ENCODE measurements at regions not wholly inside any gene's neighbourhood (a gene's known extent, or its start where the extent isn't known, plus 50 kb on each side); places are given as distances from the start of the nearest gene placed in this dataset.
"Not testable (repeated sequence)": the region's sequence is repeated elsewhere in the genome, so short reads cannot be mapped to it uniquely, and the experiment has no call there.

DNA sequence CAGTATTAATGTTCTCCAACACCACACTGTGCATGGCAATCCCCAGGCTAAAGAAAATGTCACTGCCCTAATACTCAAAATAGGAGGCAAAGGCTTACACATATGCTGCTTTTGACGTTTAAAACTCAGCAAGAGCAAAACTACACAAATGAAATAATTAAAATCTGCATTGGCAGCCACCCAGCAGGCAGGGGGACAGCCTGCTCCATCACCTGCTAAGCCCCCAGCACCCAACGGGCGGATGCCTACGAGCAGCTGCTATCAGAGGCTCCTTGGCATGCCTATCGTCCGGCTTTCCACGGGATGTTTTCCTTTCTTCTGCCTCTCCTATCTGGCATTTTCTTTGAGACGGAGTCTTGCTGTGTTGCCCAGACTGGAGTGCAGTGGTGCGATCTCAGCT is 337.5 kb downstream of the SOX9 start:
- DNase-seq = no peak

DNA sequence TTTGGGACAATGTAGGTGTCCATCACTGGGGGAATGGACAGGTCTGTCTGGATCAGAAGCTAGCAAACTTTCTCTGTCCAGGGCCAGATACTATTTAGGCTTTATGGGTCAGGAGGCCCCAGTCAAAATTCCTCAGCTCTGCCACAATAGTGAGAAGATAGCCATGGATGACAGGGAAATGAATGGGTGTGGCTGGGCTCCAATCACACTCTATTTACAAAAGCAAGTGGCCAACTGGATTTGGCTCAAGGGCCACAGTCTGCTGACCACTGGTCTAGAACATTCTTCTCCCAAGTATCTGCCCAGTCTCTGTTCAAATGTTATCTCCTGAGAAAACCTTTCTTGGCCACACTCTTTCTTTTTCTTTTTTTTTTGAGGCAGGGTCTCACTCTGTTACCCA is 339.9 kb downstream of the SOX9 start:
- no peak for DNase-seq

DNA sequence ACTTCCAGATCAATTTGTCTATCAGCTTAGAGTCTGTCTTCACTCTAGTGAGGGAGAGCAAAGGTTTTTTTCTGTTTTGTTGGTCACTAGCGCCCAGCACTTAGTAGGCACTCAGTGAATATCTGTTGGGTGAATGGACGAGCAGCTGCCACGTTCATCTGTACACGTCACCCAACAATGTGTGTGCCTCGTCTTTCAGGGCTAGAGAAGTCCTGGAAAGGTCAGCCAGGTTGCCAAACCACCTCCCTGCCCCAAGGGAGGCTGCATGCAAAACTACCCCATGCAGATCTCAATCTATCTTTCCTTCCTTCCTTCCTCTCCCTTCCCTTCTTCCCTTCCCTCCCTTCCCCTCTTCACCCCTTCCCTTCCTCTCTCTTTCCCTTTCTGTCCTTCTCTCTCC is 340.9 kb downstream of the SOX9 start:
- DNase-seq = no peak

DNA sequence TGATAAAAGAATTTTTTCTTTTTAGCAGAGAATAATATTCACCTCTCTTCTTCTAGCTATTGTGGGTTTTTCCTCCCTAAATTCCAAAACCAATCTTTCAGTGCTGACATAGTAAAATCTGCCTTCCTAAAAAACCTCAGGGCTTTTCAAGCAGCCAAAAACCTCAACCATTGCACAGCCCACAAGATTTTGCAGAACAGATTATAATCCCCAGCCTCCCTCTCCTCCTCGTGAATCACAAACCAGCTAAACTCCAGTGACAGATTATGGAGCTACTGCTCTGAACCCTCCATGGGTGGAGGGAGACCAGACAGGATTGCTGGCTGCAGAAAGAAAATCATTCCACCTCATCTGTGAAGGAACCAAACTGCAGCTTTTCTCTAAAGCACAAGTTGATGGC is 341.6 kb downstream of the SOX9 start:
- no peak for DNase-seq

DNA sequence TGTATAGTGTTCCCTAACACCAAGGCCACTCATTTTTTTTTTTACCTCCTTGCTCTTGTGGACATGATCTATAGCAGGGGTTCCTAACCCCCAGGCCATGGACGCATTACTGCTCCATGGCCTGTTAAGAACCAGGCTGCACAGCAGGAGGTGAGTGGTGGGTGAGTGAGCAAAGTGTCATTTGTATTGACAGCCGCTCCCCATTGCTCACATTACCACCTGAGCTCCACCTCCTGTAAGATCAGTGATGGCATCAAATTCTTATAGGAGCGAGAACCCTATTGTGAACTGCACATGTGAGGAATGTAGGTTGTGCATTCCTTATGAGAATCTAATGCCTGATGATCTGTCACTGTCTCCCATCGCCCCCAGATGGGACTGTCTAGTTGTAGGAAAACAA is 342.0 kb downstream of the SOX9 start:
- DNase-seq = no peak

DNA sequence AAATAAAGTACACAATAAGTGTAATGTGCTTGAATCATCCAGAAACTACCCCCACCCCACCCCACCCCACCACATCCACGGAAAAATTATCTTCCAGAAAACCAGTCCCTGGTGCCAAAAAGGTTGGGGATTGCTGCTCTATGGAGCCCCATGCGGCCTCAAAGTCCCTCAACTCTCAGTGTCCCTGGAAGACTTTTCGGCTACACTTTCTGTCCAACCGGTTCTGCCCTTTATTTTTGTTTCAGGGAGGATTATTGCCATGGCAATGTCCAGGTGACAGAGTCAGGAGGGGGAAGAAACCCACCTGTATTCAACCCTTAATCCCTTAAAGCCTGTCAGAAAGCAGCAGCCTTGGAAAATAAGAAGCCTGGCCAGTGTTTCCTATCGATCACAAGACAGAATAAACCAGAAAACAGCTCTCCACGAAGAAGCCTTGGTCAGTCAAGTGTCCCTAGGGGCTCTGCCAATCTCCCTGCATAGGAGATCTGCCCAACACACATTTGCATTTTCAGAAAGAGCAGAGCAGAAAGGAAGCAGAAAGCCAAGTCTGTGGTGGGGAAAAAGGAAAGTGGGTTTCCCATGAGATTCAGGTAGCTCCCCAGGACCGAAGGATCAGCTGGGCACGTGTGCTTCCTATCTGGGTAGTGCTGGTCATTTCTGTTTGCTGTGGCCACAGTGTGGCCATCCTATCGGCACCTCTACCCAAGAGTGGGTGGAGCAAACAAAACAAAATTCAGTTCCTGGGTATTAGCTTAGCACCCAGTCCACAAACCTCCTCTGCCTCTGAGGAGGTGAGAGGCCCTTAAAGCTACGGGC is 342.7 kb downstream of the SOX9 start:
- DNase-seq = no peak

DNA sequence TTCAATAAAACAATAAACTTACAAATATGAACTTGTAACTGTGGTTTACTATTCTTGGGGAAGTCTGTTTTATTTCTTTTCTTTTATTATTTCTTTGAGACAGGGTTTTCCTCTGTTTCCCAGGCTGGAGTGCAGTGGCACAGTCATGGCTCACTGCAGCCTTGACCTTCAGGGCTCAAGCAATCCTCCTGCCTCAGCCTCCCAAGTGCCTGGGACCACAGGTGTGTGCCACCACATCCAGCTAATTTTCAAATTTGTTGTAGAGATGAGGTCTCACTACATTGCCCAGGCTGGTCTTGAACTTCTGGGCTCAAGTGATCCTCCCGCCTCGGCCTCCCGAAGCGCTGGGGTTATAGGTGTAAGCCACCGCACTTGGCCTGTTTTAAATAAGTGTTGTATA is 343.4 kb downstream of the SOX9 start:
- not testable (repeated sequence) for DNase-seq

DNA sequence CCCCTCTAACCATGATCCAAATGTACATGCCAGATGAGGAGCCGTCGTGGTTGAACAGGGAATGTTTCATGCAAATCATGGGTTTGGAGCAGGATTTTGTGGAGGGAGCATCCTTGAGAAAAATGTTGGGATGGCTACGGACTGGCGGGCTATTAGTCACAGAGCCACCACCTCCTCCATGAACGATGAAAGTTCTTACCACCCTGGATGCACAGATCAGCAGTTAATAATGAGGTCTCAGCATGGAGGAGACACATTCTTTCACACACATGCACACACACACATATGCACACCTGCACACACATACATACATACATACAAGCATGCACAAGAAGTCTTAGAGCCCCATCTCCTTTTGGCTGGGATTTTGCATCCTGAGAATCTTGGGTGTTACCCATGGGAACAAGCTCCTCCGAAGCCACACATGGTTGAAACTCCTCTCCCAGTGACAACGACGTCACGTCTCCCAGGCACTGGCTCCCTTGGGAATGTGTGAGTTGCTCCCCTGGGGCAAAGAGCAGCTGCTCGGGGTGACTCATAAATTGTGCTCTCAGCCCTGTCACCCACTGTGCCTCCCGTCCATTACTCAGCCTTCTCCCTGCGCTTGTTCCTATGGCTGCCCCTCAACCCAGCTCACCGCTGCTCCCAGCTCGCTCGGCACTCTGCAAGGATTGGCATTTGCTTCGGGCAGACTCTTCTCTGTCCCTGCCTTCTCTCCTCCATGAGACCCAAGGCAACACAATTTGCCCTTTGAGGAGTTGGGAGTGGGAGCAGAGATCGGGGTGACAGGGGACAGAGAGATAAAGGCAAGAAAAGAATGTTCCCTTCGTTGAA is 344.6 kb downstream of the SOX9 start:
- DNase-seq = no peak

DNA sequence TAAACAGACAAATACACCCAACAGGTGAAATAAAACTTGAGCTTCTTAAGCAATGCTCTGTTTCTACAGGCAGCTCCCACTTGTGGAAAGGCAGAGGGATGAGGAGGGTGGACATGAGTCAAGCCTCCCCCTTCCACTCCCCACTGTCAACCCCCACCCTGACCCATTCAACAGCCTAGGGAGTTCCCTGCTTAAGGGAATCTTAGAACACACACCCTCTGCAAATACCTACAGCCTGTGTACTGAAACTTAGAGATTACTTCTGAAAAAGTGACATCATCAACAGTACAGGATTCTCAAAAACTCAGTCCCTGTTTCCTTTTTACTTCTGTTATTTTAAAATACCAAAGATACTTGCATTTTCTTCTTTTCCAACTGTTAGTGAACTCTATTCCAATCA is 345.4 kb downstream of the SOX9 start:
- DNase-seq = no peak

DNA sequence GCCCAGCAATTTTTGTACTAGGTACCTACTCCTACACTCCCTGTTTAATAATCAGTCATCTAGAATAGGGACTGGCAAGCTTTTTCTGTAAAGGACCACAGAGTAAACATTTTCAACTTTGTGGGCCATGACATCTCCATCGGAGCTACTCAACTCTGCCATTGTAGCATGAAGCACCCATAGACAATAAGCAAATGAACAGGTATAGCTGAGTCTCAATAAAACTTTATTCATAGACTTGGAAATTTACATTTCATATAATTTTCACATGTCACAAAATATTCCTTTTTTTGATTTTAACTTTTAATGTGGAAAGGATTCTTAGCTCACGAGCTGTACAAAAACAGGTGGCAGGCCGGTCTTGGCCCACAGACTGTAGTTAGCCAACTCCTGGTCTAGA is 345.8 kb downstream of the SOX9 start:
- no peak for DNase-seq

DNA sequence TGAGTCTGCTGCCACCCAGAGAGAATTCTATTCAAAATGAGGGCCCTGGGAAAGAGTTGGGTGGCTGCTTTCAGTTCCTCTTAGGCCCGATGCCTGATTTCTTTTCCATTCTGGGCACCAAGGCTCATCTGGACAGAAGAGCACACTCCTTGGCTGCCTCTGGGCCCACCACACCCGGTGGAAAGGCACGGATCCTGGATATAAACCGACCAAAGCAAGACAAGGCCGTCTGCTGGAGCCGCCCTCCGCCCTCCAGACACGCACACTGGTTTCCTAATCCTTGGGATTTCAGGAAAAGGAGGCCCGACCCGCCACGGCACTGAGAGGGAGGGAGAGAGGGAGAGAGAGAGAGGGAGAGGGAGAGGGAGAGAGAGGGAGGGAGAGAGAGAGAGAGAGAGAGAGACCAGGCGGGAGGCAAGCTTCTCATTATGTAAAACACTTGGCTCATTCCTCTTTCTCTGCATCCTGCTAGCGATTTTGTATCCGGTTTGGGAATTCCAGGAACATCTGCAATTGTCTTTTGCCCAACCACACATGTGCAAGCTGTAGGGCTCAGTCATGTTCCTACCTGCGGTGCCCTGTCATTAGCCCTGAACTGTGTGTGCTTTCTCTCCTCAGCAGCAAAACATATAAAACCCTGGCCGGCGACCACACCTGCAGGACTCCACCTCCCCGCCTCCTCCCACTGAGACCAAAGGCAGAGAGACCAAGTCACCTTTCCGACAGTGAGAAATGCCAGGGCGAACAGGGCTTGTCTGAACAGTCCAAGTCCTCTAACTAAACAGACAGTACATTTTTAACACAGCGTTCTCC is 347.2 kb downstream of the SOX9 start:
- no peak for DNase-seq

DNA sequence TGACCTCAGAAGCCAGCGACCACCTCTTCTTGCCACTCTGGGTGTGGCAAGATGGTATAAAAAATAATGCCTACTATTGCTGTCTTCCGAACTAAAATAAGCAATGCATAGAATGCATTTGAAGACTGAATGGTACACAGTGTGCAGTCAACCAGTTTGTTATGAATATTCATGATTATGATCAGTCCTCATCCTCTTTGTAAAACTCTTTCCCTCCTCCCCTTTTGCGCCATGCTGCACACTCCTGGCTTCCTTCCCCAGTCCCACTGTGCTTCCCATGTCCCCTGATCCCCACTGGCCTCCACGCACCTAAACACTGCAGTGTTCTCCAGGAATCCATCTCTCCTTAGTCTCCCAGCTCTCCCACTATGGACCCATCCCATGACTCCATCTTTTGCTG is 348.0 kb downstream of the SOX9 start:
- DNase-seq = no peak

DNA sequence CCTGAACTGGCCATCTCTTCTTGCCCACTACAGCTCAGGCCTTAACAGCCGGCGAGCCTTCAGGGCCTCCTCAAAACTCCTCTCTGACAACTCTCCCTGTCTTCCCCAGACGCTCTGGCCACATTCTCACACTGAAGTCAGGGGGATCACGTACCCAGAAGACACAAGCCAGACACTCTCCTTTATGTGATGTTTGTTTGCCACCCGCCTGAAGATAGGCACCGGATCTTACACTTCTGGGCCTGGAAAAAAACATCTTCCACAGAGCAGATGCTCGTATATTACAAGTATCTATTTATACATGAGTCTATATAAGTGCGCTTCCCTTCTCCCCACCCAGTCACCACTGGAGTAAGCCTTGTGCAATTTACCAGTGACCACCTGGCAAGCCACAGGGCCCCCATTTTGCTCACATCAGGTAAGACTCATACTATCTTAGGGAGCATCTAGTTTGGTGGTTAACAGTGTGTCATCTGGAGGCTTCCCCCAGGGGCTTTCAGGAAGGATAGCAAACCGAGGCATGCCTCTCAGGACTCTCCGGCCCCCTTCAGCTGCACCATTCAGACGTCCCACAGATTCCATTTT is 349.4 kb downstream of the SOX9 start:
- no peak for DNase-seq

DNA sequence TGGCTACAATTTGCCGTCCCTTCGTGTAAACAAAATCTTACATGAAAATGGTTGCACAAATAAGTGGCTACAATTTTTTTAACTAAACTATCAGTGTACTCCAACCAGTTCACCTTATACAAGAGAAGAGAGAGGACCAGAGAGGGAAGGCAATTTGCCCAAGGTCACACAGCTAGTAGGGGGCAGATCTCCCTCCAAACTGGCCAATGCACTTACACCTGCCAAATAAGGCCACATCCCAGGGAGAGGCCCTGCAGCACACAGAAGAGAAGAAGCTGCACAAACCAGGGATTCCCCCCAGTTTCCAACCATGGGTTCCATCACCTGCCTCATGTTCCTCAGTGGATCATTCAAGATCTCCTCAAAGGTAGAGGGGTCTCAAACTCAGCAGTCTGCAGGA is 349.9 kb downstream of the SOX9 start:
- no peak for DNase-seq

DNA sequence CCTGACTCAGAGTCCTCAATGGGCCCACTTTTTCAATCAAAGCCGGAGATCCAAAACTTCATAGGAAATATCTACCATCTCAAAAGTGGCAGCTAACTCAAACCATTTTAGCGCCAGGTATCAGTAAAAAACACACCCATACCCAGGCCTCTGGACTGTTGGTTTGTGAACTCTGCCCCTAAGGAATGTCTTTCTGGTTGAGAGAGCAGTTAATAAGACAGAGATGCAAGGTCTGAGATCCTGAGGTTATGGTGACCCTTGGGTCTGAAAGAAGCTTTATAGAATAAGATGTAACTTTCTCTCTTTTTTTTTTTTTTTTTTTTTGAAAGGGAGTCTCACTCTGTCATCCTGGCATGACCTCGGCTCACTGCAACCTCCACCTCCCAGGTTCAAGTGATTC is 350.5 kb downstream of the SOX9 start:
- no peak for DNase-seq

DNA sequence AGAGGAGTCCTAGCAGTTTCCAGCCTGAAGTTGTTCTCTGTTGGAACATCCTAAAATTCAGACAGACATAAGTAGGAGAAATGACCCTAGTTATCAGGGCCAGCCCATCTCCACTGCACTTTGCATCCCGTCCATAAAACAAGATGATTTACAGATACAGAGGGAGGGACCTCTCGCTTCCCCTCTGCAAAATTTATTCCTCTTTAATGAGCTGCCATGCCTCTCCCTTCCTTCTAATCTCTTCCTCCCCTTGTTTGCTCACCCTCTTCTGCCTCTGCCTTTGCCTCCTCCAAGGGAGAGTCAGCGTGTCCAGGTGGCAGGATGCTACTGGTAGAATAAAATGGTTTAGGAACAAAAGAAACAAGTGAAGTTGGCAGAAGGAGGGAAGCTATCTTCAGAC is 351.3 kb downstream of the SOX9 start:
- peak; percentile 20 for DNase-seq

DNA sequence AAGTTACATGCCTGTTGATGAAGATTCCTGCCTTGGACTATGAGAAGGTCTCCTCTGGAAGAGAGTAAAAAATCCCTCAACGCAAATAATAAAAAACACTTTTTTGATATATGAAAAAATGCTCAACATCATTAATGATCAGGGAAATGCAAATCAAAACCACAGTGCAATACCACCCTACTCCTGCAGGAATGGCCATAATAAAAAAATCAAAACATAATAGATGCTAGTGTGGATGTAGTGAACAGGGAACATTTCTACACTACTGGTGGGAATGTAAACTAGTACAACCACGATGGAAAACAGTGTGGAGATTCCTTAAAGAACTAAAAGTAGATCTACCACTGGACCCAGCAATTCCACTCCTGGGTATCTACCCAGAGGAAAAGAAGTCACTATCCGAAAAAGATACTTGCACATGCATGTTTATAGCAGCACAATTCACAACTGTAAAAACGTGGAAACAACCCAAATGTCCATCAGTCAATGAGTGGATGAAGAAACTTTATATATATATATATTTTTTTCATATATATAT is 352.1 kb downstream of the SOX9 start:
- DNase-seq = not testable (repeated sequence)

DNA sequence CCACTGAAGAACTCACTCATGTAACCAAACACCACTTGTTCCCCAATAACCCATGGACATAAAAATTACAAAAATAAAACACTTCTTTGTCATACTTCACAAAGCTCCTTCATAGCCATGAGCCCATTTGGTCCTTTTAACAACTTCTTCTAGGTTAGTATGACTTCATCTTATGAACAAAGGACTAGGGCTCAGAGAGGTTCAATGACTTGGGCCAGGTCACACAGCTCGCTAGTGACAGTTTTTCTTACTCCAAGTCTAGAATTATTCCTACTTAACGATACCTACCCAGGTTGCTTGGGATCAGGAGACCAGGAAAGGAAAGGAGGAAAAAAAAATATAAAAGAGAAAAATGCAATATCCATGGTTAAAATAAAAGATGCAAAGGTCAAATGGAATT is 353.4 kb downstream of the SOX9 start:
- no peak for DNase-seq

DNA sequence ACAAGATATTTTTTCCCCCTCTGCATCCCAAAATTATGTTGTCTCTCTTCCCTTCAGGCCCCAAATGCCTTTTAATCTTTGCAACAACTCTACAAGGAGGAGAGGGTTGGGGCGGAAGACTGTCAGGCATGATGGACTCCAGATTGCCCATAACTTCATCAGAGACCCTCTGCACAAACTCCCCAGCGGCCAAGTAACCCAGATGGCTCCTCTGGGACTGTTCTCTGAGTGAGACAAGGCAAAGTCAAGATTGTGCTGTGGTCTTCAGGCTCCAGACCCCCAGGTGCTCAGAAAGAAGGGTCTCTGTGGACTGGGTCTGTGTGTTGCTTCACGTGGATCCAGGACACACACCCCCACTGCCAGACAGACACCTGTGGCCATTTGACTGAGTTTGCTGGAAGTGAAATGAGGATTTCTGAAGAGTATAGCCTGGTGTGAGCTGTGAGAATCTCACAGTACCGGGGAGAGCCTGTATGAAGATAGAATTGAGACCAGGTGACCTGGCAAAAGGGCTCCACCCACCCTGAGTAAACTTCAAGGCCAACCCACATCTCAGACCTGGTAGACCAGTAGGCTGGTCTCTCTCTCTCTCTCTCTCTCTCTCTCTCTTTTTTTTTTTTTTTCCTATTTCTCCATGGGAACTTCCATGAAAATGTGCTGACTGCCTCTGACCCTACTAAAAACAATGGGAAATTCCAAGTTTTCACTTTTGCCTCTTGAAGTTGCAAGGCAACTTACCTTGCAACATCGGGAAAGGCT is 354.1 kb downstream of the SOX9 start:
- DNase-seq = no peak

DNA sequence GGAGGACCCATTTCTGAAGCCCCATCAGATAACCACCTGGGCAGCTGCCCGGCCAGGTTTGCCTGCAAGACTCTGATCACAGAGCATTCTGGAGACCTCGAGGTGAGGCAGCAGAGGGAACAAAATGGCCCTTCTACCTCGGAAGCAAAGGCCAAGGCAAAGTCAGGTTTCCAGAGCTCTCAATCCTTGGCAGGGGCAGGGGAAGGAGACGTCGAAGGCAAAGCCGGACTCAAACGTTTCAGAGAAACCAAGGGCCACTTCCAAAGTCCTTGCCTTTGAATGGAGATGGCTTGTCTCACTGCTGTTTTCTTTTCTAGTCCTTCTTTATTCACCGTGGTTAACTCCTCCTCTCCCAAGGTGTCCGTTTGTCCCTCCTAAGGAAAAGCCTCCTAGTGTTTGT is 355.3 kb downstream of the SOX9 start:
- no peak for DNase-seq

DNA sequence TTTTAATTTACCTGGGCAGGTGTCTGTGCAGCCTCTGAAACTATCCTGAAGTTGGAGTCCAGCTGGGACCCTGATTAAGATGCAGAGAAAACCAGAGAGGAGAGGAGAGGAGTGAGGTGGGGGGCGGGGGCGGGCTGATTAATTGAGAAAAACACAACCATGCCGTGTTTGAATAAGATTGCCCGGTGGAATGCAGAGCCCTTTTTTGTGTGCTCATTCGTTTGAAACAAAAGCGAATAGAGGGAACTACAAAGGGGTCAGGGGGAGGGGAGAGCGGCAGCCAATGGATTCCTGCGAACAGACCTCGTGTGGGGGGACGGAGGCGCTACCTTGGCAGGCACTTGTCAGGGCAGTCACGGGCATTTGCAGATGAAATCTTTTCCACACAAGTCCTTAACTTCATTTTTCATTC is 355.8 kb downstream of the SOX9 start:
- DNase-seq = peak; percentile 27

DNA sequence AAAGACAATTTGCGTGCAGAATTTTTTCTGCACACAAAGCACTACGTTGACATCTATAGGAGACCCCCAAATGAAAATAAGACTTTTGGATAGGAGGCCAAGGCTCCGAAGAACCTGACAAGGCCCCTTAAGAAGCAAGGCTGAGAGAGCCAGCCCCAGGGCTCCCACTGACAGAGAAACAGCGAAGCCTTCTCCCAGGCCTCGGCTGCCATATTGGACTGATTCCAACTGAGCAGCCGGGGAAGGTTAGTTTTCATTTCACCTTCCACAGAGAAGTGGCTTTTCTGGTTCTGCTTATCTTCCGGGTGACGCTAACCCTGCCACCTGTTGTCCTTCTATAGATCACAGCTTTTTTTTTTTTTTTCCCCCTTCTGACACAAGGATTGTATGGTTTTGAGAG is 356.7 kb downstream of the SOX9 start:
- DNase-seq = peak; percentile 76
